Tibial nerve (tissue), 4 donors: ENCODE measurements at regions not wholly inside any gene's neighbourhood (a gene's known extent, or its start where the extent isn't known, plus 50 kb on each side); places are given as distances from the start of the nearest gene placed in this dataset.

Experiments used
- CTCF ChIP-seq, 5 experiments: fragments of 200-600 bp in 3 of 5; fragments of 450-650 bp in 2 of 5; sonication (generic) in 3 of 5; IDR thresholded peaks; one replicate each; pipeline ENCODE4 v1.5.1; 2016 to 2019; ENCODE audit warnings: antibody characterized with exemption in 5 of 5, mild to moderate bottlenecking in 3 of 5, moderate library complexity in 2 of 5
- EP300 ChIP-seq, 2 donors: sonication (generic); formaldehyde crosslinking; IDR thresholded peaks; one replicate each; pipeline ENCODE4 v1.6.1; 2017; ENCODE audit warnings: antibody characterized with exemption in 2 of 2, mild to moderate bottlenecking in 1 of 2
- POLR2A ChIP-seq, 2 donors: fragments of 450-650 bp; IDR thresholded peaks; one replicate each; pipeline ENCODE4 v1.6.1; 2017; ENCODE audit warnings: antibody characterized with exemption in 2 of 2, mild to moderate bottlenecking in 2 of 2, moderate library complexity in 2 of 2

GRCh38 chr6:86791476-86791875 is 145.9 kb upstream of the HTR1E start:
- TF ChIP-seq CTCF (IDR thresholded peaks at IDR 0.05) (no peak), POLR2A (IDR thresholded peaks at IDR 0.05) (no peak), EP300 (IDR thresholded peaks at IDR 0.05) (no peak)
